ENCODE measurements at regions not wholly inside any gene's neighbourhood (a gene's known extent, or its start where the extent isn't known, plus 50 kb on each side); places are given as distances from the start of the nearest gene placed in this dataset.

- DNase-seq = no peak
- TF ChIP-seq POLR2A (IDR thresholded peaks at IDR 0.05) (no peak), CTCF (IDR thresholded peaks at IDR 0.05) (no peak)
- H3K27me3 ChIP-seq = peaks cover 0 to 16% (median 0%) of the 10 kb centered on the region in 4 donors
- H3K4me3 ChIP-seq = no peak overlapping the region
- no peaks in the 10 kb centered on the region for H3K4me1 ChIP-seq
- 64 to 83% methylated on average over 1 of the region's 2 CpGs for WGBS, 2 donors
- no peaks in the 10 kb centered on the region for H3K36me3 ChIP-seq
- H3K27ac ChIP-seq = no peak overlapping the region
- H3K9me3 ChIP-seq = no peaks in the 10 kb centered on the region
- intact Hi-C loops (cut with DNase I) = no loop called here
Measured at GRCh38 chr12:100737168-100737567, 57.4 kb upstream of the ANO4 start.

GRCh38 chr12:100738086-100738485, 56.5 kb upstream of the ANO4 start:
- Histone ChIP-seq H3K27me3 (peaks cover 0 to 14% (median 0%) of the 10 kb centered on the region in 4 donors), H3K27ac (no peak overlapping the region), H3K4me3 (no peak overlapping the region), H3K9me3 (no peaks in the 10 kb centered on the region), H3K36me3 (no peaks in the 10 kb centered on the region), H3K4me1 (no peaks in the 10 kb centered on the region)
- no peak for DNase-seq
- 45 to 52% methylated on average over 2 of the region's 2 CpGs for WGBS, 2 donors
- TF ChIP-seq POLR2A (IDR thresholded peaks at IDR 0.05) (no peak), CTCF (IDR thresholded peaks at IDR 0.05) (no peak)
- intact Hi-C loops (cut with DNase I) = no loop called here

GRCh38 chr12:100741084-100741711, 53.4 kb upstream of the ANO4 start:
- WGBS, 2 donors = 50 to 51% methylated on average over 3 of the region's 3 CpGs

GRCh38 chr12:100743060-100743459, 51.5 kb upstream of the ANO4 start:
- H3K27ac ChIP-seq = no peak overlapping the region
- H3K4me1 ChIP-seq = no peaks in the 10 kb centered on the region
- H3K4me3 ChIP-seq = no peak overlapping the region
- WGBS, 2 donors = 59 to 65% methylated on average over 1 of the region's 1 CpG
- intact Hi-C loops (cut with DNase I) = no loop called here
- no peak for TF ChIP-seq POLR2A (IDR thresholded peaks at IDR 0.05)
- no peak for TF ChIP-seq CTCF (IDR thresholded peaks at IDR 0.05)
- no peak for DNase-seq
- H3K9me3 ChIP-seq = no peaks in the 10 kb centered on the region
- no peaks in the 10 kb centered on the region for H3K27me3 ChIP-seq
- H3K36me3 ChIP-seq = no peaks in the 10 kb centered on the region

More at GRCh38 chr12:100741084-100741711, 53.4 kb upstream of the ANO4 start:
- intact Hi-C loops (cut with DNase I) = no loop called here
- no peak for DNase-seq
- no peak for TF ChIP-seq POLR2A (IDR thresholded peaks at IDR 0.05)
- peak in 5 of 6 experiments; percentile 20 to 64 (median 47) for TF ChIP-seq CTCF (IDR thresholded peaks at IDR 0.05)
- Histone ChIP-seq H3K4me3 (no peak overlapping the region), H3K27ac (no peak overlapping the region), H3K4me1 (no peaks in the 10 kb centered on the region), H3K9me3 (no peaks in the 10 kb centered on the region), H3K36me3 (no peaks in the 10 kb centered on the region), H3K27me3 (peaks cover 0 to under 1% (median 0%) of the 10 kb centered on the region in 4 donors)
